Ammon's horn (tissue), 1 donor: ENCODE measurements at regions not wholly inside any gene's neighbourhood (a gene's known extent, or its start where the extent isn't known, plus 50 kb on each side); places are given as distances from the start of the nearest gene placed in this dataset.

Source experiments
- DNase-seq: peaks from one replicate; pipeline ENCODE4 v3.0.0-alpha.2; 2016; ENCODE audit warnings: low spot score

DNA sequence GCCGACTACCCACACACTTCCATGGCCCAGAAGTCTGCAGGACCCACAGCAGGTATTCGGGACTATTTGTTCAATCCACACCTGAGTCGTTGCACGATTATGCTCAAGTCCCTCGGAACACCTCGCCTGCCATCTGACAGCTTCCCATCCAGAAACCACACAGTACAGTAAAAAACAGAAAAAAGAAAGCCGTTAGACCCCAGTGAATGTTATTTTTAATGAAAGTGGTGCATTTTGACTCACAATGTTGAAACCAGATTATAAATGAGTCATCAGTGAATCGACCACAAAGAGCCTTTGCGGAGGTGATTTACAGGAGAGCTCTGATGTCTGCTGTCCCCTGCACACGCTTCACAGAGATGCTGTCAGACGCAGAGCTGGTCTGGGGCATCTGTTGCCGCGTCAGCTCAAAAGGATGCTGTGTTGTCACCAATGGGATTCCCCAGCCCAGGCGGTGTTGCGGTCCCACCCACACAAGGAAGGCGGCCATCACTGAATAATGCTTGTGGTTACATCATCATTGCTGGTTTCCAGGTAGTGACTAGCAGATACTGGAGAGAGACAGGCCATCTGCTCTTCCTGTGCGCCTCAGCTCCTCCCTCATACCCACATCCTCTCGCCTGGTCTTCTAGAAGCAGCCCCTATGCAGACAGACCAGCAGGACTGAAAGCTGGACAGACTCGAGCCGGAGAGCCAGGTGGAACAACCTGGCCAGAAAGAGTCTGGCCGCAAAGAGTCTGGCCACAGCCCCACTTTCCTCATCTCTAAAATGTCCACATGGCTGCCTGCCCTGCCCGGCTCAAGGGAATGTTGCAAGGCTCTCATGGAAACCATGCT, 116.8 kb downstream of the TOMM20 start:
- DNase-seq = peak; percentile 61

- no peak for DNase-seq
These were observed 117.5 kb downstream of the TOMM20 start for GRCh38 chr1:235011064-235011598.

DNA sequence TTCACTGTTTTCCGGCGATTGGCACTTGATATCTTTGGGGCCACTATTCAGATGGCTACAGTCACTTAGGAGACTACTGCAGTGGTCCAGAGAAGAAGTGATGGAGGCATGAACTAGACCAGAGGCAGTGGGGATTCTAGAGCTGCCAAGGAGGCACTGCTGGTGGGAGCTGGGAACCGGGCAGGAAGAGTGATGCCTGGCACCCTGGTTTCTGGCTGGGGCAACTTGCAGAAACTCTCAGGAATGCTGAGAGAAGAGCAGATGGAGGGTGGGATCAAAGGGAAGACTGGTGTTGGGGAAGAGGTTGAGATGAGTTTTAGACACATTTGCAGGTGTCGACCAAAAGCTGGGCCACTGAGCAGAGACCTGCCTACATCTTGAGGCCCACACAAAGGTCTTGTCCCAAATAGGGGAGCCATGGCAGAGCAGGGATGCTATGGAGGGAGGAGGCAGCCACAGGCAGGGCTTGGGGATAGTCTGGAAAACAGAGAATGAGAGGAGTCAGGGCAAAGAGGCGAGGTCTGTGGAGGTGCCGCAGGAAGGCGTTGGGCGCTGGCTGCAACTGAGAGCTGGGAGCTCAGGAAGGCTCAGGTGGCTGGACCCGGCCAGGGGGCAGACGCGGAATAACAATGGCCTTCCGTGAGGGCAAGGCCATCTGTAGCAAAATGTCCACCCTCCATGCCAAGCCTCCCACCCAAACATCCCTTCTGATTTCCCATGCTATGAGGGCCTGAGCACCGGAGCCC, 118.9 kb downstream of the TOMM20 start:
- no peak for DNase-seq

DNA sequence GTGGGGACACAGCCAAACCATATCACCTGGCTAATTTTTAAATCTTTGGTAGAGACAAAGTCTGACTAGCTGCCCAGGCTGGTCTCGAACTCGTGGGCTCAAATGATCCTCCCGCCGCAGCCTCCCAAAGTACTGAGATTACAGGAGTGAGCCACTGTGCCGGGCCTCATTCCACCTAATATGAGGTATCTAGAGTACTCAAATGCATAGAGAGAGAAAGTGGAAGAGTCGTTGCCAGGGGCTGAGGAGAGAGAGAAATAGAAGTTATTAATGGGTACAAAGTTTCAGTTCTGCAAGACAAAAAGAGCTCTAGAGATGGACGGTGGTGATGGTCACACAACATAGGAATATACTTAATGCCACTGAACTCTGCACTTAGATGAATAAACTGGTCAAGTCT, 119.6 kb downstream of the TOMM20 start:
- no peak for DNase-seq

DNA sequence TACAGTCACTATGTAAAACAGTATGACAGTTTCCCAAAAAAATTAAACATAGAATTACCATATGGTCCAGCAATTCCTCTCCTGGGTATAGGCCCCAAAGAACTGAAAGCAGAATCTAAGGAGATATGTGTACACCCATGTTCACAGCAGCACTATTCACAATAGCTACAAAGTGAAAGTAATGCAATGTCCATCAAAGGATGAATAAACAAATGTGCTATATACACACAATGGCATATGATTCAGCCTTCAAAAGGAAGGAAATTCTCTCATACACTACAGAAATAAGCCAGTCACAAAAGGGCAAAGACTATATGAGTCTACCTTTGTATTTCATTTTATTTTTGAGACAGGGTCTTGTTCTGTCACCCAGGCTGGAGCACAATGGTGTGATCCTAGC, 120.4 kb downstream of the TOMM20 start:
- DNase-seq = no peak

GRCh38 chr1:235006816-235007215, 121.8 kb downstream of the TOMM20 start:
- no peak for DNase-seq

GRCh38 chr1:235006132-235006721, 122.4 kb downstream of the TOMM20 start:
- DNase-seq = no peak

- DNase-seq = no peak
These were observed 123.7 kb downstream of the TOMM20 start for GRCh38 chr1:235004840-235005391.

DNA sequence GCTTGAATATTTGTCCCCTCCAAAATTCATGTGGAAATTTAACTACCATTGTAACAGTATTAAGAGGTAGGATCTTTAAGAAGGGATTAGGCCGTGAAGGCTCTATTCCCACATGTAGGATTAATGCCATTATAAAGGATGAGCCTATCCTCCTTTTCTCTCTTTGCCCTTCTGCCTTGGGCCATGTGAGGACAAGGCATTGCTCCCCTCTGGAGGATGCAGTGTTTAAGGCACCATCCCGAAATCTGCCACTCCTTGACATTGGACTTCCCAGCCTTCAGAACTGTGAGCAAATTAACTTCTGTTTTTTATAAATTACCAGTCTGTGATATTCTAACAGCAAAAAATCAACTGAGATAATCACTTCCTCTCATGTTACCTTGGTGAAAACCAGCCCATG, 124.4 kb downstream of the TOMM20 start:
- DNase-seq = no peak

DNA sequence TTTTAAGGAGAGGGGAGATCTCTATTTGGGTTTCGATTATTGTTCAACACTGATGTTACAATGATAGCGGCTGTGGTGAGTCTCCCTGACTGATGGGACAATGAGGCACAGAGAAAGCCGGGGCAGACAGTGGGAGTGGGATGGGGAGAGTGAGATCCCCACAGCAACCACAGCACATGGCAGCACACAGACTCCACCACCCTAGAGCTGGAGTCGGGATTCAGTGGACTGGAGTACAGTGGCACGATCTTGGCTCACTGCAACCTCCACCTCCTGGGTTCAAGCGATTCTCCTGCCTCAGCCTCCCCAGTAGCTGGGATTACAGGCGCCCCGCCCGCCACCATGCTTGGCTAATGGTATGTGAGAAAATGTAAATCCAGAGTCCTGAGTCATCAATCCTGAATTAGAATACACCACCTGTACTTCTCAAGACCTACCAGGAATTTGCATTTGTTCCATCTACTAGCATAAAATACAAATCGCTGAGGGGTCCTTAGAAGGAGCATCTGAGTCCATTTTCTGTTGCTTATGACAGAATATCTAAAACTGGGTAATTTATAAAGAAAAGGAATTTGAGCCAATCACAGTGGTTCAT, 125.8 kb downstream of the TOMM20 start:
- no peak for DNase-seq

GRCh38 chr1:234999513-234999940, 129.1 kb downstream of the TOMM20 start:
- no peak for DNase-seq

GRCh38 chr1:234997896-234998741, 130.5 kb downstream of the TOMM20 start:
- DNase-seq = no peak

- DNase-seq = peak; percentile 96
These were observed 131.3 kb downstream of the TOMM20 start for GRCh38 chr1:234997201-234997895.

DNA sequence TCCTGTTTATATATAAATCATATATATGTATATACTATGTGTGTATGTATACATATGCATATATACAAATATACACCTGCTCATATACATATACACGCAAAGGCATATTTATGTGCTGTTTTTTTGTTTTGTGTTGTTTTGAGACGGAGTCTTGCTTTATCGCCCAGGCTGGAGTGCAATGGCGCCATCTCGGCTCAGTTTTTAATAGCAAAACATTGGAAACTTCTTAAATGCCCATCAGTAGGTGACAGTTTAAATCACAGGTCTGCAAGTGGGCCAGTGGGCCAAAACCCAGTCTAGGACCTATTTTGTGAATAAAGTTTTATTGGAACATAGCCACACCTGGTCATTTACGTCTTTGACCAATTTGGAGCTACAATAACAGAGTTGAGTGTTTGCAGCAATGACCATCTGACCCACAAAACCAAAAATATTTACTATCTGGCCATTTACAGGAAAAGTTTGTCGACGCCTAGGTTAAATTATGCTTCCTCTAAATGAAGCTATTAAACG, 132.3 kb downstream of the TOMM20 start:
- no peak for DNase-seq

DNA sequence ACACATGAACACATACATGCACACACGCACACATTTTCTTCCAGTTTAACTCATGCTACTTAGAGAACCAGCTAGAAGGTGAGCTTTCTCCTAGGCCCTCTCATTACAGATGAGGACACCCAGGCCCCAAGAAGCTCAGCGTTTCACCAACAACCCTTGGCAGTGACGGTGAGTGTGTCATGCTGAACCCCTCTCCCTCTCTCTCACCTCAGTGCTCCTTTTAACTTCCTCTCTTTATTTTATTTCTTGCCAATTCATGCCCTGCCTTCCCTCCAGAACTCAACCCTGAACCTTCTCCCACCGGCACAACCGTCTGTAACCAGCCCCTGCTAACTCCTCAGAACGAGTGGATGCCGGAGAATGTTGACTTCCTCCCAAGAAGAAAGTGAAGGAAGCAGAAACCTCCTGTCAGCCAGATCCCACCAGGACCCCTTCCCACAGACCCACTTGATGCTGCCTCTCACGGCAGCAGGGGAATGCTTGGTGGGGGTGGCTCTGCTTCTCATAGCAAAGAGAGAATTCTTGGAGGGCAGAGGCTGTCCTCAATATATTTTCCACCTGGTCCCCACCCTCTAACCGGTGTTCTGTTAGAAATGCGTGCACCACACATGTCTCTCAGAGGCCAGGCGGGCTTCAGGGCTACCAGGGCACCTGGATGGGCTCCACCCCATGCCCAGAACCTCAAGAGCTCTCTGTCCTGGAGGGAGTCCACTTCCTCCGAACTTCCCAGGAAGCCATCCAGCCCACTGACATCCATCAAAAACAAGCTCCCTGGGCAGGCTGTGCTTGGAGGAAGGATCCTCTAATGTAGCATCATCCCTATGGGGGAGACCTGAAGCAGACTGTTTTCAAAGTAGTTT, 134.0 kb downstream of the TOMM20 start:
- DNase-seq = no peak

- DNase-seq = no peak
These were observed 136.6 kb downstream of the TOMM20 start for GRCh38 chr1:234992065-234992464.

DNA sequence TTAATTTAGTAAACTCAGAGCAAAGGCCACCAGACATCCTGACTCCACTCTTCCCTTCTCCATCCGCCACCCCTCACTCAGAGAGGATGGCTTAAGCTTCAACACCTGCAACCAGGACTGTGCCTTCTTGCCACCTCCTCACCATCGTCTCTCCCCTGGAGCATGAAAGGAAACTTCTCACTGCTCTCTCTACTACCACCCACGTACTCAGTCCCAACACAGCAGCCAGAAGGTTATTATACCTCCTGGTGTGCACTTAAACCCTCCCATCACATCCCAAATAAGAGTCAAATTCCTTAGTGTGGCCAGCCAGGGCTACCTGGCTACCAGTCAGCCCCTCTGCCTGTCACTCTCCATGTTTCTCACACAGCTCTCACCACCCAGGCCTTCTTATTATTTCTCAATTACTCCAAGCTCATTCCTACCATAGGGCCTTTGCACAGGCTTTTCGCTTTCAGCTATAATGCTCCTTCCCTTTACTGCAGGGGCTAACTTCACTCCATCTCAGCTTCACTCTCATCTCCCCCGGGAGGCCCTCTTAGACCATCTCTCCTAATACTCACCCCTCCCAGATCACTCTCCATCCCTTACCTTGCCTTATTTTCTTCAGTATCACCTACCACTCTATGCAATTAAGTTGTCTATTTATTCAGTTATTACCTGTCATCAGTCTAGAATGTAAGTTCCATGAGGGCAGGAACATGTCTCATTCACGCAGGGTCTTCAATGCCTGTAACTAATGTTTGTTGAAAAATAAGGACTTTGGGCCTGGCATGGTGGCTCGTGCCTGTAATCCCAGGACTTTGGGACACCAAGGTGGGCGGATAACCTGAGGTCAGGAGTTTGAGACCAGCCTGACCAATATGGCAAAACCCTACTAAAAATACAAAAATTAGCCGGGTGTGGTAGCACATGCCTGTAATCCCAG, 137.5 kb downstream of the TOMM20 start:
- DNase-seq = no peak

GRCh38 chr1:234990328-234990675, 138.3 kb downstream of the TOMM20 start:
- DNase-seq = no peak
